ENCODE measurements at regions not wholly inside any gene's neighbourhood (a gene's known extent, or its start where the extent isn't known, plus 50 kb on each side); places are given as distances from the start of the nearest gene placed in this dataset.

DNA sequence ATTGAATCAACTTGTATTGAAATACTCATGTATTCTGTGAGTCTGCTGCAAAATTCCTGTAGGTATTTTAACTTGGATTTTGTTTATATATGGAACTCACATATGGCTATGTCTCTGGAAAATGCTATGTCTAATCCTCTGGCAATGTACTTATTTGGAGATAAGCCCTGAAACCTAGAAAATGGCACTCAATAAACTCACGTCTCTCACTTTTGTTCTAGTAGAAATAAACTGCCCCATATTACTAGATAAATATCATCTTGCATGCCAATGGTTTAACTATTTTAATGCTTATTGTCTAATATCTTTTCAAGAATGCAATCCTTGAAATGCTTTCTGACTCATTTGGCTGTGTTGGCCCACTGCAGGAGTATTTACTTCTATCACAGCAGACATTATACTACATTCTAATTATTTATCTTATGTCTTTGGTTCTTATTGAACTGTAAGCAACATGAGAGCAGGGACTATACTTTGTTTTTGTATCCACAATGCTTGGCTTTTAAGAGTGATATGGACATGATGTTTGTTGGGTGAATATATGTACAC, 292.2 kb upstream of the RSPO3 start:
- Histone ChIP-seq H3K9ac (ENCODE audit: extremely low read depth, insufficient read length, low read length) (no peak overlapping the region), H2AFZ (ENCODE audit: low read length) (no peak overlapping the region), H3K23ac (ENCODE audit: insufficient read length, low read depth, low read length) (no peak overlapping the region), H3K79me1 (ENCODE audit: insufficient read depth, low read depth, low read length, poor library complexity, severe bottlenecking) (no peaks in the 10 kb centered on the region), H3K56ac (ENCODE audit: insufficient read length, low read depth, low read length) (no peak overlapping the region), H2AK5ac (ENCODE audit: insufficient read length, low read length) (no peak overlapping the region), H3K23me2 (ENCODE audit: insufficient read length, low read depth, low read length, poor library complexity, severe bottlenecking) (no peaks in the 10 kb centered on the region), H4K5ac (ENCODE audit: insufficient read length, low read depth, low read length) (no peak overlapping the region), H2BK120ac (ENCODE audit: low read depth, low read length, poor library complexity, severe bottlenecking) (no peak overlapping the region), H2BK15ac (ENCODE audit: low read depth, low read length) (no peak overlapping the region), H4K20me1 (ENCODE audit: control insufficient read depth, insufficient read depth, insufficient read length) (no peaks in the 10 kb centered on the region), H3K27me3 (ENCODE audit: insufficient read depth, low read length) (no peaks in the 10 kb centered on the region), H2BK20ac (ENCODE audit: low read depth, low read length, poor library complexity, severe bottlenecking) (no peak overlapping the region), H3K9me3 (ENCODE audit: control insufficient read depth, low read depth, low read length) (no peaks in the 10 kb centered on the region), H3K4me1 (ENCODE audit: insufficient read depth, low read length) (peaks cover 5% of the 10 kb centered on the region), H4K91ac (ENCODE audit: insufficient read length, low read depth, low read length) (no peak overlapping the region), H3K27ac (ENCODE audit: insufficient read length, low read depth, low read length) (no peak overlapping the region), H3K18ac (ENCODE audit: insufficient read length, low read depth, low read length) (no peak overlapping the region), H3K4ac (ENCODE audit: low read depth, low read length) (no peak overlapping the region), H2BK12ac (ENCODE audit: insufficient read length, low read depth, low read length) (no peak overlapping the region), H3T11ph (ENCODE audit: low read length) (no peak overlapping the region), H3K79me2 (ENCODE audit: insufficient read depth, low read length) (no peaks in the 10 kb centered on the region), H3K14ac (ENCODE audit: insufficient read depth, low read length) (no peak overlapping the region), H4K8ac (replicated peaks; ENCODE audit: insufficient read length, low read depth, low read length) (no peak overlapping the region), H3K4me2 (ENCODE audit: insufficient read depth, insufficient read length, low read length) (no peak overlapping the region), H2BK5ac (ENCODE audit: insufficient read length, low read length) (no peak overlapping the region)
- H3K36me3 Mint-ChIP-seq (ENCODE audit: insufficient read depth in 1 of 3, low read depth in 3 of 3), result no peaks in the 10 kb centered on the region
- TF ChIP-seq CTCF (conservative IDR thresholded peaks at IDR 0.05), result no peak
- H3K27me3 Mint-ChIP-seq (ENCODE audit: low read depth), result no peaks in the 10 kb centered on the region
- no peaks in the 10 kb centered on the region for H3K9me3 Mint-ChIP-seq
- H3K4me1 Mint-ChIP-seq, result peaks cover 11 to 13% of the 10 kb centered on the region in 2 experiments
- DNase-seq, result no peak
- H3K4me3 Mint-ChIP-seq, result no peak overlapping the region
- no peak overlapping the region for H3K27ac Mint-ChIP-seq
- WGBS (ENCODE audit: extremely low coverage, insufficient read length, low lambda C conversion rate), result no CpG with 5 or more reads among the region's 1 CpG

All from H9 (cell line).